Brain microvascular endothelial cell (primary cell): ENCODE measurements at regions not wholly inside any gene's neighbourhood (a gene's known extent, or its start where the extent isn't known, plus 50 kb on each side); places are given as distances from the start of the nearest gene placed in this dataset.
"Not testable (repeated sequence)": the region's sequence is repeated elsewhere in the genome, so short reads cannot be mapped to it uniquely, and the experiment has no call there.

Source experiments
- DNase-seq: peaks from one replicate; pipeline ENCODE4 v3.0.0-alpha.2; 2020
- H3K27ac ChIP-seq: fragments of 250-450 bp; sonication (Bioruptor Pico); 2 replicates; pipeline ENCODE4 v1.5.1; 2020; ENCODE audit warnings: mild to moderate bottlenecking, moderate library complexity
- H3K27me3 ChIP-seq: fragments of 250-450 bp; sonication (Bioruptor Pico); replicated peaks from 2 replicates; pipeline ENCODE4 v1.5.1; 2020; ENCODE audit warnings: mild to moderate bottlenecking
- H3K36me3 ChIP-seq: fragments of 250-450 bp; sonication (Bioruptor Pico); replicated peaks from 2 replicates; pipeline ENCODE4 v1.5.1; 2020; ENCODE audit warnings: mild to moderate bottlenecking
- H3K4me3 ChIP-seq: 2 replicates; pipeline ENCODE4 v1.5.1; 2011; ENCODE audit warnings: low read depth, mild to moderate bottlenecking, control low read depth, low read length, moderate library complexity
- in situ Hi-C: cut with HindIII; loops from 2 replicates; pipeline ENCODE4 v1.10.0; 2017; ENCODE audit warnings: low sequenced_read_pairs, low pct_ligation_motif_present
- TF ChIP-seq, protein P1 (sequence below): IDR thresholded peaks from 2 replicates; pipeline ENCODE4 v1.5.1; 2011; ENCODE audit warnings: low read depth, mild to moderate bottlenecking, moderate library complexity, low read length, control low read depth, inconsistent platforms; ENCODE audit errors: missing control alignments

DNA sequence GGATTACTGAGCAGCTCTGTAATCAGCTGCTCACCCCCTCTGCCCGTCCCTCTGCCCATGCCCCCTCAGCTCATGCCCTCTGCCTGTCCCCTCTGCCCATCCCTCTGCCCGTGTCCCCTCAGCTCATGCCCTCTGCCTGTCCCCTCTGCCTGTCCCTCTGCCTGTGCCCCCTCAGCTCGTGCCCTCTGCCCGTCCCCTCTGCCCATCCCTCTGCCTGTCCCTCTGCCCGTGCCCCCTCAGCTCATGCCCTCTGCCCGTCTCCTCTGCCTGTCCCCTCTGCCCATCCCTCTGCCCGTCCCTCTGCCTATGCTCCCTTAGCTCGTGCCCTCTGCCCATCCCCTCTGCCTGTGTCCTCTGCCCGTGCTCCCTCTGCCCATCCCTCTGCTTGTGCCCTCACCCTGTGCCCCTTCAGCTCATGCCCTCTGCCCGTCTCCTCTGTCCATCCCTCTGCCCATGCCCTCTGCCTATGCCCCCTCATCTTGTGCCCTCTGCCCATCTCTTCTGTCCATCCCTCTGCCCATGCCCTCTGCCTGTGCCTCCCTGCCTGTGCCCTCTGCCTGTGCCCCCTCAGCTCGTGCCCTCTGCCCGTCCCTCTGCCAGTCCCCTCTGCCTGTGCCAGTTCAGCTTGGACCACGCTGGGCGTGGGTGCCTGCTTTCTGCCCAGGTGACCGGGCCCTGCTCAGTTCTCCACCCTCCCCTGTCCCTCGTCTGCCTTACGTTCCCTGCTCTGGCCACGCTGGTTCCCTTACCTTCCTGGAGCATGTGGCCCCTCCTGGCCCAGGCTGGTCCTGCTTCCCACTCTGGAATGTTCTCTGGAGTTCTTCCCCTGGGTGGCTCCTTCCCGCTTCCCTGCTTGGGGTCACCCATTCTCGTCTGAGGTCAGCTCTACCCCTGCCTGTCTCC, 97.6 kb downstream of the NPIPB11 start:
- H3K27ac ChIP-seq = no peak overlapping the region
- no peak for DNase-seq
- H3K27me3 ChIP-seq = no peaks in the 10 kb centered on the region
- no peak overlapping the region for H3K4me3 ChIP-seq
- in situ Hi-C loops = no loop called here
- H3K36me3 ChIP-seq = no peaks in the 10 kb centered on the region
- TF ChIP-seq, protein P1, sequence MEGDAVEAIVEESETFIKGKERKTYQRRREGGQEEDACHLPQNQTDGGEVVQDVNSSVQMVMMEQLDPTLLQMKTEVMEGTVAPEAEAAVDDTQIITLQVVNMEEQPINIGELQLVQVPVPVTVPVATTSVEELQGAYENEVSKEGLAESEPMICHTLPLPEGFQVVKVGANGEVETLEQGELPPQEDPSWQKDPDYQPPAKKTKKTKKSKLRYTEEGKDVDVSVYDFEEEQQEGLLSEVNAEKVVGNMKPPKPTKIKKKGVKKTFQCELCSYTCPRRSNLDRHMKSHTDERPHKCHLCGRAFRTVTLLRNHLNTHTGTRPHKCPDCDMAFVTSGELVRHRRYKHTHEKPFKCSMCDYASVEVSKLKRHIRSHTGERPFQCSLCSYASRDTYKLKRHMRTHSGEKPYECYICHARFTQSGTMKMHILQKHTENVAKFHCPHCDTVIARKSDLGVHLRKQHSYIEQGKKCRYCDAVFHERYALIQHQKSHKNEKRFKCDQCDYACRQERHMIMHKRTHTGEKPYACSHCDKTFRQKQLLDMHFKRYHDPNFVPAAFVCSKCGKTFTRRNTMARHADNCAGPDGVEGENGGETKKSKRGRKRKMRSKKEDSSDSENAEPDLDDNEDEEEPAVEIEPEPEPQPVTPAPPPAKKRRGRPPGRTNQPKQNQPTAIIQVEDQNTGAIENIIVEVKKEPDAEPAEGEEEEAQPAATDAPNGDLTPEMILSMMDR = no peak

DNA sequence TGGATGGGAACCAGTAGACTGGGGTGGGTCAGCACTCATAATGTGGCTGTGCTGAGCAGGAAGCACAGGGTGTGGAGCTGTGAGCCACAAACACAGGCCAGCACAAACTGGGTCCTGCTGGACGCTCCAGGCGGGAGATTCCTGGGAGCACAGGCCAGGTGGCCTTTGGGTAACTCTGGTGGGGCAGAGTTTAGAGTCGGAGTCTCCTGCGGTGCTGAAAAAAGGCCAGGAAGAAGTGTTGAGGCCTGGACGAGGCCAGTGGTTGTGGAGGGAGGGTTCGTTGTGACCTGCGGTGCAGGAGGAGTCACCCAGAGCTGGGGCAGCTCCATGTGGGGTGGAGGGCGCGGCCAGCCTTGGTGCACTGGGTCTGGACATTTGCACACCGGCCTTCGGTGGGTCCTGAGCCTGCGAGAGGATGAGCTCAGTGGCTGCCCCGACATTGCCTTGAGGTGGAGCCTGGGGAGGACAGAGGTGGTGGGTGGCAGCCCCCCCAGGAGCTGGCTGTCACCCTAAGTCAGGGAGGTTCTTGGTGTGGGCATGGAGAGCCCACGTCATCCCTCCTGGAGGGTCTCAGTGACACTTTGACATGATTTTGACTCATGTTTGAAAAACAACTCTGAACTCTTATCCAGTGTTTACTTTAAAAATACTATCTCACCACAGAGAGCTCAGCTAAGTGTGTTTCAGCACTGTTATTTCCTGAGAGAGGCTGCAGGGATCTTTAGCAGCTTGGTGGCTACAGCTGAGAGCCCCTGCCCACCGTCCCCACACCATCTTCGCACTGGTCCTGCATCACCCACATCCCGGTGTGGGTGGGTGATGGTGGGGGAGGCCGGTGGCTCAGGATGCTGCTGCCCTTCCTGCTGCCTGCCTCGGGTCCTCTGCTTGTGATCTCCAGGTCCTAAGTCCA, 98.7 kb downstream of the NPIPB11 start:
- in situ Hi-C loops = no loop called here

GRCh38 chr16:29306943-29307597, 99.4 kb downstream of the NPIPB11 start:
- in situ Hi-C loops = no loop called here
- Histone ChIP-seq H3K36me3 (no peaks in the 10 kb centered on the region), H3K27me3 (no peaks in the 10 kb centered on the region), H3K27ac (peak overlapping the region; percentile 75), H3K4me3 (no peak overlapping the region)
- TF ChIP-seq, protein P1 = no peak
- peak; percentile 18 for DNase-seq

More for the DNA sequence above, 98.7 kb downstream of the NPIPB11 start:
- H3K27ac ChIP-seq = peak overlapping the region; percentile 75
- no peaks in the 10 kb centered on the region for H3K36me3 ChIP-seq
- no peaks in the 10 kb centered on the region for H3K27me3 ChIP-seq
- peak; percentile 53 for DNase-seq
- no peak overlapping the region for H3K4me3 ChIP-seq
- TF ChIP-seq, protein P1 = no peak

DNA sequence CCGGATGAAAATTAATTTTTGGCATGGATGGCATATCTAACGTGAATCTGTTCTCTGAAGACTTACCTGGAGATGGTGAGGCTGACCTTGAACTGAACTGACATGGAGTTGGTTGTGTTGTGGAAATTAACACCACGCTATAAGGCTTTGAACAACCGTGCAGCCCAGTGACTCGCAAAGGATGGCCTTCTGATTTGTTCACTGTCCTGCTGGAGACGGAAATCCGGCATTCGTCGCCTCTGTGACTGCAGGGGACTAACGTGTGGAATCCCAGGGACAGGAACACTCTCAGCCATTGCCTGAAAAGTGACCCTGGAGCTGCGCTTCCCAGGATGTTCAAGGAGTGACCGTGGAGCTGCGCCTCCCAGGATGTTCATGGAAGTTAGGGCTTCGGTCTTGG, 100.3 kb downstream of the NPIPB11 start:
- DNase-seq = no peak
- Histone ChIP-seq H3K27ac (no peak overlapping the region), H3K36me3 (no peaks in the 10 kb centered on the region), H3K27me3 (no peaks in the 10 kb centered on the region), H3K4me3 (no peak overlapping the region)
- in situ Hi-C loops = no loop called here
- TF ChIP-seq, protein P1 = no peak

GRCh38 chr16:29305018-29305417, 101.5 kb downstream of the NPIPB11 start:
- H3K27ac ChIP-seq, H3K36me3 ChIP-seq, H3K4me3 ChIP-seq, DNase-seq, in situ Hi-C loops, H3K27me3 ChIP-seq: not testable (repeated sequence)
